ENCODE measurements at regions not wholly inside any gene's neighbourhood (a gene's known extent, or its start where the extent isn't known, plus 50 kb on each side); places are given as distances from the start of the nearest gene placed in this dataset.
"Not testable (repeated sequence)": the region's sequence is repeated elsewhere in the genome, so short reads cannot be mapped to it uniquely, and the experiment has no call there.

DNA sequence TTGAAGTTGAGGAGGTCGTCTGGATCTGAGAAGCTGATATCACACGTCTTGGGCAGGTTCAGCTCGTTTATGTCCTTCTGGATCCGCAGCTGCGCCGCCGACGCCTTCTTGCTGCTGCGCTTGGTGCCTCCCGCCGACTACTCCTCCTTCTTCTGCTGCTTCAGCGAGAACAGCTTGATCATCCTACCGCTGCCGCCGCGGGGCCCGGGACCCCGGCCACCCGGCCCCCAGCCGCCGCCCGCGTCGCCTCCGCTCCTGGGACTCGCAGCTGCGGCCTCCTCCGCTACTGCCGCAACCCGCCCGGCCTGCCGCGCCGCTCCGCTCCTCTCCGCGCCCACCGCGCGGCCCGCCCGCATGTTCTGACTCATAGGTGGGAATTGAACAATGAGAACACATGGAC lies 1710.6 kb downstream of the TP53TG3F start:
- TF ChIP-seq POLR2AphosphoS5 (IDR thresholded peaks at IDR 0.05; ENCODE audit: borderline replicate concordance, low read depth, low read length); EZH2 (IDR thresholded peaks at IDR 0.05): not testable (repeated sequence)
